Omental fat pad (tissue), 3 donors: ENCODE measurements at regions not wholly inside any gene's neighbourhood (a gene's known extent, or its start where the extent isn't known, plus 50 kb on each side); places are given as distances from the start of the nearest gene placed in this dataset.

ENCODE experiments used
- ATAC-seq: fragments of 150-250 bp; one replicate; pipeline ENCODE4 v1.9.1; 2016; ENCODE audit warnings: mild to moderate bottlenecking, moderate library complexity; ENCODE audit not compliant: low FRiP score
- DNase-seq: peaks from one replicate; pipeline ENCODE4 v3.0.0-alpha.2; 2019; ENCODE audit warnings: low spot score
- CTCF ChIP-seq, 3 donors: fragments of 450-650 bp; IDR thresholded peaks; one replicate each; pipeline ENCODE4 v1.5.1; 2016 to 2017; ENCODE audit warnings: antibody characterized with exemption in 3 of 3, mild to moderate bottlenecking in 3 of 3, moderate library complexity in 2 of 3

DNA sequence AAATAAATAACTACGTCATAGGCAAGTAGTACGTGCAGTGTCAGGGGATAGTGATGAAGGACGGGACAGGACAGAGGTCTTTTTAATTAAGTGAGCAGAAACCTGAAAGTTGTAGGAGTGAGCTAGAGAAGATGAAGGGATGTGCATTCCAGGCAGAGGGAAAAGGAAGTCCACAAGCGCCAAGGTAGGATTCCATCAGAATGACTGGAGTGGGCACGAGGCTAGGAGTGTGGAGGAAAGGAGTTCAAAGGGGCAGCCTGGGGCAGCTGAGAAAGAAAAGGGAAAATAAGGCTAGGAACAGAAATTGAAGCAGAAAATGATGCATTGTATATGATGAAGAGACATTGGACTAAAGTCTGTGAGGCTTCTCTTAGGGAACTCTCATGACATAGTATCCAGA lies 192.2 kb upstream of the TLL1 start:
- DNase-seq (no peak), ATAC-seq (no peak)
- TF ChIP-seq CTCF (IDR thresholded peaks at IDR 0.05) = no peak

DNA sequence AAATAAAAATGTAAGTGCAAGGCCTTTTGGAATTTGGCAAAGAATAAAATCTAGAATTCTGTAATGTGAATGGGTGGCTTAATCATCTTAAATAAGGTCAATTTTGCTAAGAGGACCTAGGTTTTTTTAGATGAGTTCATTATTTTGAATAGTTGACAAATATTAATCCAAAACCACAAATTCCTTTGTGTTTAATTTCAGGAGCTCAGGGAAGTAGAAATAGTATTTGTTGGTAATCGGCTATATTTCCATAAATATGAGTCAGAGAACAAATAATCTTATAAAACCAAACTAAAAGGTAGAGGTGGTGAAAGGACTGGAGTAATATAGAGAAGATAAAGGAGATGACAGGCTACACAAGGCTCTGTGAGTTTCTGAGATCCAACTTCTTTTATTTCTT lies 190.4 kb upstream of the TLL1 start:
- no peak for ATAC-seq
- no peak for TF ChIP-seq CTCF (IDR thresholded peaks at IDR 0.05)
- no peak for DNase-seq

DNA sequence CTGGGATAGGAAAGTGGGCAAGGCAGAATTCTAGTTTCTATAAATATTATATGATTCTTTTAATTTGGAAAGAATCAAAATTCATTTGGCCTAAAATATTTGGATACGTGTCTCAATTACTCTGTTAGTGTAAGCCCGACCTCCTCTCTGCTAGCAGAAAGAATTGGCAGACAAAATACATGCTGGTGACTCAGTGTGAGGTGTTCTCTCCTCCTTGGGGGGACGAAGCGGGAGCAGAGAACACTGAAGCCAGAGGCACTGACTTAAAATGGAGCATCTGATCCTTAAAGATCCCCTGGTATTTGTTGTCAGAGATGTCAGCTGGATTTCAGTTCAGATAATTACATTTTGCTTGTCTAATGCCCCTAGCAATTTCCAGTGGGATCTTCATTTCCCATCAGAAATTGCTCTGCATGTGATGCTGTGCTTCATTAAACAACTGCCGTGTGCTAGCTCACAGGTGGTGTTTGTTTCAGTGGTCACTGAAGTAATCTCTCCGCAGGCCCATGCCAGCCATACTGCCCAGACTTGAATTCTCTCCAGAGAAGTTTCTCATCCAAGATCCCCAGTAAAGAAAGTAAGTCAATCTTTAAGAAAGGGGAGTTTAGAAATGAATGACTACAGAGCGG lies 188.7 kb upstream of the TLL1 start:
- ATAC-seq (no peak), DNase-seq (no peak)
- no peak for TF ChIP-seq CTCF (IDR thresholded peaks at IDR 0.05)

DNA sequence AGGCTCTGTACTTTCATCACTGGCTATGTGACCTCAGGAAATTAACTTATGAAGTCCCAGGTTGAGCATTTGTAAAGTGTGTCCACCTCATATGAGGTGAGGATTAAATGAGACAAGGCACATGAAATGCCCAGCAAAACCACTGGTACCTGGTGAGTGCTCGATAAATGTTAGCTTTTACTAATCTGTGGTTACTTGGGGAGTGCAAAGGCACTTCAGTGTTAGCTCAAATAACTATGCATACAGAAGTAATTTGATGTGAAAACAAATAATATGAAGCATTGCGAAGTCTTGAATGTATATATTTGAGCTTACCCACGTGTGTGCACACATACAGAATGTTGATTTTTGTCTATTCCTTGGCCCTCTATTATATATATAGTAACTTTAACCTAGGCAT lies 186.3 kb upstream of the TLL1 start:
- ATAC-seq (no peak), DNase-seq (no peak)
- no peak for TF ChIP-seq CTCF (IDR thresholded peaks at IDR 0.05)

- TF ChIP-seq CTCF (IDR thresholded peaks at IDR 0.05) = no peak
- no peak for ATAC-seq
These were observed 183.9 kb upstream of the TLL1 start for GRCh38 chr4:165689159-165689558.

DNA sequence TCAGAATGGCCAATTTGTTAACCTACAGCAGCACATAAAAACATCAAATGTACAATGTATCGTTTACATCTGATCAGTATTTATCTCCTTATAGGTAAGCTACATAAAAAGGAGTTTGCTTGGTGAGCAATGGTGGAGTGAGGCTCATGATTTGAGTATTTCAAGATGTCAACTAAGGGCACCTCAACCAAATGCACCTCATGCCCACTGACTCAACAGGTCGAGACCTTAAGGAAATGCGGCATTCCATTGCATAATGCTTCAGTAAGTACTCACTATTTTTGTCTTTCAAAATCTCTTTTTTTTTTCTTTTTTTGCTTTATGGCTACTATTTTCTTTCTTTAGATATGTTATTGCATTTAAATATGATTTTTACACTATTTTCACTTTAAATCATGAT lies 181.0 kb upstream of the TLL1 start:
- DNase-seq = no peak
- TF ChIP-seq CTCF (IDR thresholded peaks at IDR 0.05) = no peak
- ATAC-seq = no peak

More at GRCh38 chr4:165689159-165689558, 183.9 kb upstream of the TLL1 start:
- DNase-seq = no peak

- ATAC-seq = no peak
- no peak for DNase-seq
- no peak for TF ChIP-seq CTCF (IDR thresholded peaks at IDR 0.05)
These were observed 174.8 kb upstream of the TLL1 start for GRCh38 chr4:165698272-165698671.
